Colonic mucosa (tissue), 4 donors: ENCODE measurements at regions not wholly inside any gene's neighbourhood (a gene's known extent, or its start where the extent isn't known, plus 50 kb on each side); places are given as distances from the start of the nearest gene placed in this dataset.

Experiments
- DNase-seq: peaks from one replicate; pipeline ENCODE4 v3.0.0-alpha.2; 2020
- H3K27ac ChIP-seq: fragments of 200-600 bp; one replicate; pipeline ENCODE4 v1.8.0; 2021
- H3K27me3 ChIP-seq: fragments of 200-600 bp; one replicate; pipeline ENCODE4 v1.8.0; 2021
- H3K36me3 ChIP-seq: fragments of 200-600 bp; one replicate; pipeline ENCODE4 v1.8.0; 2021
- H3K4me1 ChIP-seq: fragments of 200-600 bp; one replicate; pipeline ENCODE4 v1.8.0; 2021; ENCODE audit warnings: mild to moderate bottlenecking
- H3K4me3 ChIP-seq: fragments of 200-600 bp; one replicate; pipeline ENCODE4 v1.8.0; 2021
- H3K9ac ChIP-seq, 2 donors: one replicate each; pipeline ENCODE4 v1.7.0; 2013; ENCODE audit warnings: control low read depth in 2 of 2, low read depth in 2 of 2, low read length in 2 of 2
- H3K9me3 ChIP-seq: fragments of 200-600 bp; one replicate; pipeline ENCODE4 v1.8.0; 2021
- intact Hi-C: fragments of 100-400 bp; cut with DNase I; formaldehyde crosslinking; loops from one replicate; pipeline ENCODE4 v1.14.1; 2022
- TF ChIP-seq, protein P1 (sequence below): fragments of 200-600 bp; IDR thresholded peaks from one replicate; pipeline ENCODE4 v1.8.0; 2022; ENCODE audit warnings: antibody characterized with exemption, mild to moderate bottlenecking
- donor health status: healthy.
- donor health status: DM: no; HTN: no; CAD: no.
- donor health status: DM: no; HTN: no; CAD: no.

DNA sequence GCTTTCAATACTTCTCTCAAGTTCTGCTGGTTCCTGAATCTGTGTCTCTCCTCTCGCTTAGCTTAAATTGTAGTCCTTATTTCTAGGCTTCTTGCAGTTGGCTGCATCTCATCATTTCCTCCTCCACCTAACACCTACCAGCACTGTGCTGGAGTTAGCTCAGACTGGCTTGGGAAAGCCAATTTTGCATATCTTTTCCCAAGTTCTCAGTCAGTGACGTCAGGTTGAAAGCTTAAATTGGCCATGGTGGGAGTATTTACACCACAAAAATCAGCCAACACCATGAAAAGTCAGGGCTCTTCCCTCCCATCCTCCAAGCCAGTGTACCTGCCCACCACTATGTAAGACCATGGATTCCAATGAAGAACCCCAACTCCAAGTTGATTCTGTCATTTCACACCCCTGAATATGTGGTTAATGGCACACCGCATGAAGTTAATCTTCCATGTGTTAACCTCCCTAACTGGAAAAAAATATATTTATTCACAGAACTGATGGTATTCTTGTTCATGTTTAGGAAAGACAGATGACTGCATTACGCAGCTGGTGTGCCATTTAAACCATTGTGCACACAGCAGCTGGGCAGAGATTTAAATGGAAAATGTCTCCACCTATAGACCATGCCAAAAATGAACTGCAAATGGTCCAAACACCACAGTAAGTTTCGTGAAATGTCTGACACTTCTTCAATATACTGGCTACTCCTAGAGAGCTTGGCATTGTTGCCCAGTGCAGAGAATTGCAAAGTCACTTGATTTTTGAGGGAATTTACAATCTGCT is 274.1 kb upstream of the MAP3K7 start:
- no peak for DNase-seq
- Histone ChIP-seq H3K4me1 (no peaks in the 10 kb centered on the region), H3K27me3 (no peaks in the 10 kb centered on the region), H3K4me3 (no peak overlapping the region), H3K9me3 (no peaks in the 10 kb centered on the region), H3K27ac (no peak overlapping the region), H3K9ac (no peak overlapping the region), H3K36me3 (no peaks in the 10 kb centered on the region)
- intact Hi-C loops: no loop called here
- TF ChIP-seq, protein P1, sequence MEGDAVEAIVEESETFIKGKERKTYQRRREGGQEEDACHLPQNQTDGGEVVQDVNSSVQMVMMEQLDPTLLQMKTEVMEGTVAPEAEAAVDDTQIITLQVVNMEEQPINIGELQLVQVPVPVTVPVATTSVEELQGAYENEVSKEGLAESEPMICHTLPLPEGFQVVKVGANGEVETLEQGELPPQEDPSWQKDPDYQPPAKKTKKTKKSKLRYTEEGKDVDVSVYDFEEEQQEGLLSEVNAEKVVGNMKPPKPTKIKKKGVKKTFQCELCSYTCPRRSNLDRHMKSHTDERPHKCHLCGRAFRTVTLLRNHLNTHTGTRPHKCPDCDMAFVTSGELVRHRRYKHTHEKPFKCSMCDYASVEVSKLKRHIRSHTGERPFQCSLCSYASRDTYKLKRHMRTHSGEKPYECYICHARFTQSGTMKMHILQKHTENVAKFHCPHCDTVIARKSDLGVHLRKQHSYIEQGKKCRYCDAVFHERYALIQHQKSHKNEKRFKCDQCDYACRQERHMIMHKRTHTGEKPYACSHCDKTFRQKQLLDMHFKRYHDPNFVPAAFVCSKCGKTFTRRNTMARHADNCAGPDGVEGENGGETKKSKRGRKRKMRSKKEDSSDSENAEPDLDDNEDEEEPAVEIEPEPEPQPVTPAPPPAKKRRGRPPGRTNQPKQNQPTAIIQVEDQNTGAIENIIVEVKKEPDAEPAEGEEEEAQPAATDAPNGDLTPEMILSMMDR: no peak

GRCh38 chr6:90859612-90860011 is 272.7 kb upstream of the MAP3K7 start:
- Histone ChIP-seq H3K4me3 (no peak overlapping the region), H3K9ac (no peak overlapping the region), H3K4me1 (no peaks in the 10 kb centered on the region), H3K27ac (no peak overlapping the region), H3K27me3 (no peaks in the 10 kb centered on the region), H3K36me3 (no peaks in the 10 kb centered on the region), H3K9me3 (no peaks in the 10 kb centered on the region)
- no peak for DNase-seq
- intact Hi-C loops: no loop called here
- TF ChIP-seq, protein P1: no peak

GRCh38 chr6:90859056-90859455 is 272.2 kb upstream of the MAP3K7 start:
- Histone ChIP-seq H3K9ac (no peak overlapping the region), H3K36me3 (no peaks in the 10 kb centered on the region), H3K4me3 (no peak overlapping the region), H3K4me1 (no peaks in the 10 kb centered on the region), H3K27ac (no peak overlapping the region), H3K27me3 (no peaks in the 10 kb centered on the region), H3K9me3 (no peaks in the 10 kb centered on the region)
- intact Hi-C loops: no loop called here
- TF ChIP-seq, protein P1: no peak
- no peak for DNase-seq

- Histone ChIP-seq H3K4me3 (no peak overlapping the region), H3K36me3 (no peaks in the 10 kb centered on the region), H3K27me3 (no peaks in the 10 kb centered on the region), H3K9me3 (no peaks in the 10 kb centered on the region), H3K27ac (no peak overlapping the region), H3K9ac (no peak overlapping the region), H3K4me1 (no peaks in the 10 kb centered on the region)
- TF ChIP-seq, protein P1: no peak
- DNase-seq: no peak
- intact Hi-C loops: no loop called here
Observed at GRCh38 chr6:90849686-90850085, 262.8 kb upstream of the MAP3K7 start.

DNA sequence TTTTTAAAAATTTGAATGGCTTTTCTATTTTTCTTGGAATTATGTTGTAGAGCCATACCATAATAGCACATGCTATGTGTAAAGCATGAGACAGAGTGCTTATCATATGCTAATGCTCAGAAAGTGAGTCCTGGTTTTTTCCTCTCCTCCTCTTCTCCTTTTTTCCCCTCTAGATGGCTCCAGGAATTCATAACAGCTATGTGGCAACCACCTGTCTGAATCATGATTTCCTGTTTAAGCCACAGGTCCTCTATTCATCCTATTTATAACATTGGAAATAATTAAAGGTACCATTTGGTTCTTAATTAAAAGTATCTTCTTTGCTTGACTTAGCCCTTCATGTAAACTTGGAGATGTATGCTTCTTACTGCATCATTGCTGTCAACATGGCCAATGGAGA is 260.0 kb upstream of the MAP3K7 start:
- intact Hi-C loops: no loop called here
- DNase-seq: no peak
- H3K27me3 ChIP-seq: no peaks in the 10 kb centered on the region
- no peak overlapping the region for H3K9ac ChIP-seq
- H3K4me3 ChIP-seq: no peak overlapping the region
- TF ChIP-seq, protein P1: no peak
- no peaks in the 10 kb centered on the region for H3K9me3 ChIP-seq
- H3K36me3 ChIP-seq: no peaks in the 10 kb centered on the region
- H3K27ac ChIP-seq: no peak overlapping the region
- H3K4me1 ChIP-seq: no peaks in the 10 kb centered on the region
